Astrocyte of the spinal cord (primary cell): ENCODE measurements at regions not wholly inside any gene's neighbourhood (a gene's known extent, or its start where the extent isn't known, plus 50 kb on each side); places are given as distances from the start of the nearest gene placed in this dataset.

Source experiments
- DNase-seq: peaks from one replicate; pipeline ENCODE4 v3.0.0; 2011; ENCODE audit warnings: low read depth, low spot score
- H3K4me3 ChIP-seq: 2 replicates; pipeline ENCODE4 v1.5.1; 2011; ENCODE audit warnings: low read depth, mild to moderate bottlenecking, low read length, moderate library complexity
- CTCF ChIP-seq: IDR thresholded peaks from 2 replicates; pipeline ENCODE4 v1.5.1; 2012; ENCODE audit warnings: low read depth, mild to moderate bottlenecking, low read length, inconsistent platforms
- in situ Hi-C: cut with HindIII; loops from 2 replicates; pipeline ENCODE4 v1.10.0; 2017; ENCODE audit warnings: low sequenced_read_pairs

GRCh38 chr1:193568512-193568911 is 382.1 kb upstream of the B3GALT2 start:
- in situ Hi-C loops = no loop called here
- H3K4me3 ChIP-seq = no peak overlapping the region
- no peak for DNase-seq
- TF ChIP-seq CTCF = no peak

- TF ChIP-seq CTCF = no peak
- no peak overlapping the region for H3K4me3 ChIP-seq
- DNase-seq = no peak
- in situ Hi-C loops = no loop called here
These were observed 381.5 kb upstream of the B3GALT2 start for GRCh38 chr1:193567937-193568336.

- DNase-seq = no peak
- in situ Hi-C loops = no loop called here
- no peak overlapping the region for H3K4me3 ChIP-seq
- TF ChIP-seq CTCF = no peak
These were observed 380.3 kb upstream of the B3GALT2 start for GRCh38 chr1:193566735-193567134.

GRCh38 chr1:193565971-193566577 is 379.7 kb upstream of the B3GALT2 start:
- H3K4me3 ChIP-seq = no peak overlapping the region
- in situ Hi-C loops = no loop called here
- no peak for TF ChIP-seq CTCF
- DNase-seq = no peak

- in situ Hi-C loops = no loop called here
- no peak for DNase-seq
- no peak for TF ChIP-seq CTCF
- no peak overlapping the region for H3K4me3 ChIP-seq
These were observed 375.7 kb upstream of the B3GALT2 start for GRCh38 chr1:193562121-193562520.

- in situ Hi-C loops = no loop called here
- DNase-seq = peak; percentile 96
- no peak for TF ChIP-seq CTCF
- H3K4me3 ChIP-seq = no peak overlapping the region
These were observed 372.1 kb upstream of the B3GALT2 start for GRCh38 chr1:193558491-193559028.
